Stimulated activated CD4-positive, alpha-beta T cell treated with anti-CD3 and anti-CD28 coated beads, Interleukin-12 subunit alpha, Interleukin-12 subunit beta, amount 100 ng/mL, for 48 hours (primary cell): ENCODE measurements at regions not wholly inside any gene's neighbourhood (a gene's known extent, or its start where the extent isn't known, plus 50 kb on each side); places are given as distances from the start of the nearest gene placed in this dataset.

Source experiments
- DNase-seq, 3 donors: peaks; one replicate each; pipeline ENCODE4 v3.0.0-alpha.2; 2020; ENCODE audit warnings: low read depth in 2 of 3, low spot score in 1 of 3

DNA sequence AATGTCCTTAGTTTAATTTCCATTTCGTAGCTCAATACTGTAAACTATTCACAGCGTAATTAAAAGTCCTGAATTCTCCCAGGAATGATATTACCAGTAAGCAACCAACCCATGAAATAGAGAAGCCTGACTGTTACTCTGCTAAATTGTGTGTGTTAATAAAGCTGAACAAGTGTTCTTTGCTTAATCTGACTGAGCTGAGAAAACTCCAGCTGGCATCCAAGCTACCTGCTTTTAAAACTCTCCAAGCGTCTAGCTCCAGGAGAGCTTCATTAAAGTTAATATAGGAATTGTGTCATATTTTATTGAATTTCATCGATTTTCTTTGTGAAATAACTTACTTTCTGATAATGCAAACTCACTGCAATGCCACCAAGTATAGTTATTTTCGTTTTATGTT, 524.4 kb downstream of the SLC16A7 start:
- DNase-seq: no peak

DNA sequence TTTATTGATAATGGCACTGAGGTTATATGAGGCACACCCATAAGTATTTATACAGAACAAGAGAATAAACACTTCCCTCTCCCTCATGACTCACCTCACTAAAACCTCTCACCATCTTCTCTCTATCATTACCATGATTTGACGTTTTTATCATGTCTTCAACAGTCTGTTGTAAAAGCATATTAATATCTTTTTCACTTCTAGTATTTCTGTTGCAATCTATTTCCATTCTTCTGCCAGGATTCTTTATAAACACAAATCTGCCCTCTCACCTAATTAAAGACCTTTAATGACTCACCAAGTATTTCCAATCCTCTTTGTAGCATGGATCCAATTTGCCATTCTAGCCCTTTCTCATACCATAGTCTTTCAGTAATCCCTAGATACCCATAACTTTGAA, 527.7 kb downstream of the SLC16A7 start:
- no peak for DNase-seq

DNA sequence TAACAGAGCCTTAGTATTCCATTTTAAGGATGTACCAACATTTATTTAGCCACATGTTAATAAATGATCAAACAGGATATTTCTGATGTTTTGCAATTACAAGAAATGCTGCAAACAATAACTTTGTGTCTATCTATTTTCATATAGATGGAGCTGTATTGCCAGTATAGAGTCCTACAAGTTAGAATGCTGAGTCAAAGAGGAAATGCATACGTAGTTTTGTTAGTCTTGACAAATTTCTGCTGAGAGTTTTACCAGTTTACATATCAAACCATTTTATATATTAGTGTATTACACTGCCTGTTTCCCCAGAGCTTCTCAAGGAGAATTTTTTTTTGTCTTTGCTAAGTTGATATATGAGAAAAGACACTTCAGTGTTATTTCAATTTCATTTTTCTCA, 541.7 kb downstream of the SLC16A7 start:
- DNase-seq: no peak

DNA sequence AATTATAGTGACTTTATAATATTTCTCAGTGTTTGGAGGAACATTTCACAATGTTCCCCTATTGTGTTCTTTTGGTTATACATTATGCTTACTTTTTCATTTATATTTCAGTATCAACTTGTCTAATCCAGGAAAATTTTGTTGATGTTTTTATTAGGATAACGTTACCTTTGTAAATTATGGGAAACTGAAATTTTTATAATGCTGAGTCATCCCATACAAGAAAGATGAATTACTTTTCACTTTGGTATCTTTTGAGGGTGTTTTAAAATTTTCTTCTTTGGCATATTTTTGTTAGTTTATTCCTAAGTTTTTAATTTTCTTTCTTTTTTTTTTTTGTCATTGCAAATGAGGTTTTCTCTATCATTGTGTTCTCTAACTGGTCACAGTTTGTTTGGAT, 542.7 kb downstream of the SLC16A7 start:
- DNase-seq: no peak

DNA sequence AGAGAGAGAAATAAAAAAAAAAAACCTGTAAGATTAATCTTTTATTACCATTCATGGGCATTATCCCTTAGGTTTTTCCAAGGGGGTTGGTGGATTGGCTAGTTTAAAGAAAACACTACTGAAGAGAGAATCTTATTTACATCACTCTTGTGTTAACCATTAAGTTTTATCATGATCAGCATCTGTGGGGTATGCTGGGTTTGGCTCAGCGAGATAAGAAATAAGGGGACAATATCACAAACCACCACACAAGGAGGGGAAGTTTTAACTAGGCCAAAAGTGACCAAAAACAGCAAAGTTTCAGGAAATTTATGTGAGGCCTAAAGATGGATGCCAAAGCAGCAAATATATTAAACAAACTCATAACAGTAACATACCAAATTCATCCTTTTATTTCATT, 548.6 kb downstream of the SLC16A7 start:
- no peak for DNase-seq

DNA sequence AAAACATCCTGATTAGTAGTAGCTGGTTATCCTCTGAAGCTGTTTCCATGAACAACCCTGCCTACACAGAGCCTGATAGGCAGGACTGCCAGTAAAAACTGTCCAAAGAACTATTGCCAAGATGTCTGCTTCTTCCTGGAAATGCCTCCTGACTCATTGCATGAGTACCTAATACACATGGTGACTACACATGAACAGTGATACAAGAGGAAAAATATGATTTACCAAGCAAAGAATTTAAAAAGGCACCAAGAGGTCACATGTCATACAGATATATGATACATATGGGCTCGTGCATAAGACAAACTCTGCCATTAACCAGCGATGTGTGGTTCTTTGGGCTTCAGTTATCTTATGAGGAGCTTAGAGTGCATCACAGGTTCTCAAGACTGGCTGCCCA, 552.3 kb downstream of the SLC16A7 start:
- DNase-seq: no peak

DNA sequence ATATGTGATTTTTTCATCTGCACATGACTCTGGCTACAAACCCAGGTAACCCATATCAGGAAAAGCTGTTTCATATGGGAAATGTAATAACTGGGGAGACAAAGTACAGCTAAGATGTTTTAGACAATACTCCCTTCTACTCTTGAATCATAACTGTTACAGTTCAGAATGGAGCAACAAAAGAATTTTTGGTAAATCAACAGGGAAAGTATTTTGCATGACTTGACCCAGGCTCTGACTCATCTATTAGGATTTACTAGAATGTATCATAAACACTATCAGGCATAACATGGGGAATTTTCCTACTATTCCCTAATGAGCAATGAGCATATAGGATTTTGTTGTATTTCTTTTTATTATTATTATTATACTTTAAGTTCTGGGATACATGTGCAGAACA, 553.0 kb downstream of the SLC16A7 start:
- no peak for DNase-seq

DNA sequence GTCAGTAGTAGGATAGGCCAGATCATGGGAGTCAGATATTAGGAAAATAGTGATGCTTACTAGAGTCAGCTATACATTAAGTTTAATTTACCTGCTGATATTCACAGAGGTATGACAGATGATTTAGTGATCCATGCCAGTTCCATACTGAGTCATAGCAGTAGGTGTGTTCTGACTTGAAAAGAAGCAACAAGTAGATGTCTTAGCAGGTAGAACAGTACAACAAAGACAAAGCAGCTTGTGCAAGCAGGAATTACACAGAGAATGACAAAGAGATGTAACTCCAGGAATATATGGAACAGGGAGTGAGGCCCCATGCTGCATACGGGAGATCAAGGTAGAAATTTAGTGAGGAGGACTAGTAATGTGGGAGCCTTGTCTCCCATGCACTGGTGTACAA, 556.9 kb downstream of the SLC16A7 start:
- DNase-seq: no peak

DNA sequence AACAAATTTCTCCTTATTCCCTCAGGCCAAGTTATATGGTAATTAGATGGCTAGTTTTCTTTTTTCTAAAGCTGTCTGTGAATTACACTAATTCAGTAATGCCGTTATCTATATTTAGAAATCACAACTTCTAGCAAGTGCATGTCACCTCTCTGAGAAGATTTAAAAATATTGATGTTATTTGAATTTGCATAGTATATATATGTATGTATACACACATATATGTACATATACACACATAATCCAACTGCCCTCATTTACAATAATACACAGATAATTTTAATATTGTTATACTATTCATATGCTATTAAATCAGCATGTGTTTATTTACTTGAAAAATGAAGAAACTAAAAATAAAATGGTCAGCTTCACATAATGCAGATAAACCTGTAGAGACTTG, 563.9 kb downstream of the SLC16A7 start:
- no peak for DNase-seq

DNA sequence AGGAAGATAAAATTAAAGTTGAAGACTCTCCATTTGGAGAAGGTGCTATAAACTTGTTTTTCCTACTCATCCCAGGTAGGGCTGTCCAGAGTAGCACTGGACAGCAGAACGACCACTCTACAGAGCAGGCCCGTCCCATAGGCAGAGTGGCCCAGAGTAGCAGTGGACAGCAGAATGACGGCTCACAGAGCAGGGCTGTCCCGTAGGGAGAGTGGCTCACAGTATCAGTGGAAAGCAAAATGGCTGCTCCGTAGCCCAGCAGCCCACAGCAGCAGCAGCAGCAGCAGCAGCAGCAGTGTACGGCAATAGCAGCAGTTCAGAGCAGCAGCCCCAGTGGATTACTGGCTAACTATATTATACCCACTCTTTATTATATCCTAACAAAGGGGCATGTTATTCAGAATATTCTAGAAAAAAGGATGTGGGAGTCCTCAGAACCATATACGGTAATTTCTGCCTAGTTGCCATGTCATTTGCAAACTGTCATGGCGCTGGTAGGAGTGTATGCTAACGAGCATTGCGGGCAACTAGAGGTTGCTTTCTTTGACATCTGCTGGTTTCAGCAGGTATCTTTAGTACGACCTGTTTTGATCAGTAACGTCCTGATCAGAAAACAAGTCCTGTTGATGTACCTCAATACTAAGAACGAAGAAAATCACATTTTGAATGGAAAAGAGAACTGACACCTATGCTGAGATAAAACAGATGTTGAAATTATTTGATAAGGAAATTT, 567.3 kb downstream of the SLC16A7 start:
- no peak for DNase-seq

DNA sequence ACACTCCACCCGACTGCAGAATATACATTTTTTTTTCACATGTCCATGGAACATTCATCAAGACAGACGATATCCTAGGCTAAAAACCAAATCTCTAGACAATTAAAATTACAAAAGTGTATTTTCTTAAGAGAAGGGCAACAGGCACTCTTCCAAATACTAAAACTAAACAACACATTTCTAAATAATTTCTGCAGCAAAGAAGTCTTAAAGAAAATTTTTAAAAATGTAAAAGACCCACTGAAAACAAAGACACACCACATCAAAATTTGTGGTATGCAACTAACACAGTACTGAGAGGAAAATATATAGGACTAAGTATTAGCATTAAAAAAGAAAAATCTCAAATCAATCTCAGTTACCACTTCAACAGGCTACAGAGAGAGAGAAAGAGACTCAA, 570.0 kb downstream of the SLC16A7 start:
- DNase-seq: no peak

DNA sequence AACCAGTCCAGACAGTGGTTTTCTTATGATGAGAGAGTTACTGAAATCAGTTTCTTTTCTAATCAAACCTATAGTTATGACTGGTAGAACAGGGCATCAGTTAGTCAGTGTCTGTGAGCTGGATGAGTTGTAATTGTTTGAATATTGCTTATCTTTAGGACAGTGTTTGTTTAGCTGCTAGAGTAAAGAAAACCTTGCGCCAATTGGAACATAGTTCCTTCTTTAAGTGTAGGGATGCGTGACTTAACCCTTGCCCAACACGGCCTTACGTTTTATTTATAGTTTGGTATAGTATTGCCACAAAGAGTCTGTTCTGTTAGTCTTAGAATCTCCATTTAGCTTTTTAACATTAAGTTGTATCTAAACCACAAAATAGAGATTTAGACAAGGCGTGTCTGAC, 572.6 kb downstream of the SLC16A7 start:
- no peak for DNase-seq

DNA sequence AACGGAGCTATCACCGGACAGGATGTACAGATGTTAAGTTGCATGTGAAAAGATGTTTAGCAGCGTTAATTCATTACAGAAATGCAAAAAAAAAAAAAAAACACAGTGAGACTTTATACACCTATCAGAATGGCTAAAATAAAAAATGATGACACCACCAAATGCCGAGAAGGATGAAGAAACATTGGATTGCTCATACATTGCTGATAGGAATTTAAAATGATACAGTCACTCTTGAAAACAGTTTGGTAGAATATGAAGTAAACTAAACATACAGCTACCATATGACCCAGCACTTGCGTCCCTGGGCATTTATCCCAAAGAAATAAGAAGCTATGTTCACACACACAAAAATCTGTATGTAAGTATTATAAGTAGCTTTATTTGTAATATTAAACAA, 574.1 kb downstream of the SLC16A7 start:
- DNase-seq: no peak

DNA sequence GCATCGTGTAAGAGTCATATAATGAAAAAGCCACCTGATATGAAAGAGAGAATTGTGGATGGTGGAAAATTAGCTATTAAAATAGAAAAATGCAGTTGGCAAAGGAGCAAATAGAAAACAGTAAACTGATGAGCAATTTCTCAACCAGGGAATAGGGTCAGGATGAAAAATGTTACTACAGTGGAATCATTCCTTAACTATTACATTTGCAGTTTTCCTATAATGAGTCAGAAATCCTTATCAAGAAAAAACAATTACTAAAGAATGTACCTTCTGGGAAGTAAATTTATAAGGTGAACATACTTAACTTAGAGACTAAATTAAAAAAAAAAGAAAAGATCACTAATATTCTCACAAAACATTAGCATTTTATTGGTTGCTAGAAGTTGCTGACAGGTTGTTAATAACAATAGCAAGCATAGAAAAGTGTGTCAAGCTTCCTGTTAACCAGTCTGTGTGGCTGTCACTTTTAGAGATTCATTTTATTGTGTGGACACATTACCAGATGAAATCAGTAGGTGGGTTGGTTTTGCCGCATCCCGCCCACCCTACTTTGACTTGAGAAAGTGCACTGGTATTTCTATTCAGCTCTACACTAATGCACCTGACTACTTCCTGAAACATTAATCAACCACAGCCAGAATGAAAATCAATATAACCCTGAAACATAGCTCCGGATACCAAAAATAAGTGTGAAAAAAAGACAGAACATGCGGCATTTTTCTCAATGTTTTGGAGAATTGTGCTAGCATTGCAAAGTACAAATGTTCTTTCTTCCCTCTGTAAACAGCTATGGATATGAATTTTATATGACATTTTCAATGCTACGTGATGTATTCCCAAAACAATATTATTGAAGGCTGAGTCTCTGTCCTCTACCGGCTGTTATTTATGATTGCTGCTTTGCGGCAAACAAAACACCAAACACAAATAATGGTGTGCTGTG, 576.7 kb downstream of the SLC16A7 start:
- DNase-seq: no peak

DNA sequence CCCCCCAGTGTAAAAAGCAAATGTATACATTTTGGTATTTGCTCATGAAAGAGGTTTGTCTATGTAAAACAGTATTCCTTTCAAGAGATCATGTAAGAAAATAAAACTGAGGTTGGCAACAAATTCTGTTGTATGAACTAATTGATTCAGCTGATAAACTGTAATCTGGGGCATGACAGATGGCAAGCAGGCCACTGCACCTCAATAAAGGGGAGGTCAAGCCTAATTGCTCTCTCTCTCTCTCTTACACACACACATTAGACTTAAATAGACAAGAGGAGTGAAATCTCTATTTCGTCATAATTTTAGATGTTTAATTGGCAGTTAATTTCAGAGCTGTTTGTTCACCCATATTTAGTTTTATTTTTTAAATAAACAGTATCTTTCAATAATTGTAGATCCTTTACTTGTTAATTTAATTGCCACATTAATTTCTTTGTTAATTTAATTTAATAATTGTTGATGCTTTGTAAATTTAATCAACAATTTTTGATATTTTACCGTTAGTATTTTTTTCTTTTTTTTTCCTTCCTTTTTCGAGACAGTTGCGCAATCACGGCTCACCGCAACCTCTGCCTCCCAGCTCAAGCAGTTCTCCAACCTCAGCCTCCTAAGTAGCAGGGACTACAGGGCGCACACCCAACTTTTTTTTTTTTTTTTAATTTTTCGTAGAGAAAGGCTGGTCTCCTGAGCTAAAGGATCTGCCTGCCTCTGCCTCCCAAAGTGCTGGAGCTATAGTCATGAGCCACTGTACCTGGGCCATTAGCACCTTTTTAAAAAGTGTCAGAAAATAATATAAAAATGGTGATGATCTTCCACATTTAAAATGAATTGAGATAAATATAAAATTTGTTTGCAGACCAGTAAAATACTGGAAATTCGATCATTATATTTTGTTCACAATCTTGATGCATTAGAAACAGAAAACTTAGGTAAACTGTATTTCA, 577.7 kb downstream of the SLC16A7 start:
- no peak for DNase-seq

DNA sequence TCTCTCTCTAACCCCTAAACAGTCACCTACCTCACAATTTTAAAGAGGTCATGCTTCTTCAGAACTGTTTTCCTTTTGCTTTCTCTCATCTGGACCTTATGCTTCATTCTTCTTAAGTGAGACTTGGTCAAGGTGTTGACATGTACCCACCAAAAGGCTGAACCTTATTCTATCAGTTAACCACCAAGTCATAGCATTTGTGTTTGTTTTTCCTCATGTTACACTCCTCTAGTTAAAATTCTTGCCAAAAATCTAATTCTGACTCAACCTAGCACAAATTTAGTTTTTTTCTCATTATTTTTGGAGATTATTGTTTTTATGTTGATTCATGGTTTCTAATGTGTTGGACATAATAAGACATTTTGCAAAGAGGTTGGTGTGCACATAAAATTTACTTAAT, 578.6 kb downstream of the SLC16A7 start:
- DNase-seq: no peak

DNA sequence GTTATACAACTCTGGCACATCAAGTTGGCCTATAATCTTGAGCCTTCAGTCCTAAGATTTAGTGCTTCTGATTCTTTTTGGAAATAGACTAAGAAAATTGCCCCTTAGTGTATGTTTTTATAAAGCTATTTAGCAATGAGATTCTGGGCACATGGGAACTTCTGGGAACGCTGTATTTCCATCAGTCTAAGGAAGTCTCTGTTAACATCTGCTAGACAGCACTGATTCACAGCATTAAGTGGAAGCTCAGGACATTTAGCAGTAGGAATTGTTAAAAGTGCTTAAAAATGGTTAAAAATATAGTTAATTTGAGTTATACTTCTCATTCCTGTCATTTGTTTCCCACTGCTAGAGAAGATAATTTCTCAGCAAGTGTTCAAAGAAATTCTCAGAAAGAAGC, 579.1 kb downstream of the SLC16A7 start:
- no peak for DNase-seq

DNA sequence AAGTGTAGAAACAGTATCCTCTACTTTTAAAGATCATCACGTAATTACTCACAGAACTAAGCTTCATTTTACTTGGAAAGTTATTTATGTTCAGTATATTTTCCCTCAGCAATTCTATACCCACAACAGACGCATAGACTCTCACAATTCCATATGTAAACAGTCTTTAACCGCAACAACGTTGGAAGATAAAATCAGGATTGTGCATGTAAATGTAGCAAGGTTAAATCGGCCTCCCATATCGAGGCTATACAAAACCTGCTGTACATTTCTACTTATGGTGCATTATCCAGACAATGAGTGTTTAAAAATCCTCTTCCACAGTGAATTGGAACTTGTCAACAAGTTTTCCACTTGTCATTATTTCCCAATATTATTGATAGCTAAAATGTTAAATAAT, 581.1 kb downstream of the SLC16A7 start:
- no peak for DNase-seq

DNA sequence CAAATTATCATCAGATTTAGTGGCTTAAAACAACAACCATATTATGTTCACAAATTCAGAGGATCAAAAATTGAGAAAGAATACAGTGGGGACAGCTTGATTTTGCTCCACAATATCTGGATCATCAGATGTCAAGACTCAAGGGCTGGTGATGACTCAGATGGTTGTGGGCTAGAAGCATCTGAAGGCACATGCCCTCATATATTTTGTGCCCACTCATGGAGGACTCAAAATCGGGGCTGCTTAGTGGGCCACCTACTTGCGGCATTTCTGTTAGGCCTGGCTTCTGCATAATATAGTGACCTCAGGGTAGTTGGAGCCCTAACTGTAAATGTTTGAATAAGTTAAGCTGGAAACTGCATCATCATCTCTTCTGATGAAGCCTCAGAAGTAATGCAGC, 584.5 kb downstream of the SLC16A7 start:
- no peak for DNase-seq

DNA sequence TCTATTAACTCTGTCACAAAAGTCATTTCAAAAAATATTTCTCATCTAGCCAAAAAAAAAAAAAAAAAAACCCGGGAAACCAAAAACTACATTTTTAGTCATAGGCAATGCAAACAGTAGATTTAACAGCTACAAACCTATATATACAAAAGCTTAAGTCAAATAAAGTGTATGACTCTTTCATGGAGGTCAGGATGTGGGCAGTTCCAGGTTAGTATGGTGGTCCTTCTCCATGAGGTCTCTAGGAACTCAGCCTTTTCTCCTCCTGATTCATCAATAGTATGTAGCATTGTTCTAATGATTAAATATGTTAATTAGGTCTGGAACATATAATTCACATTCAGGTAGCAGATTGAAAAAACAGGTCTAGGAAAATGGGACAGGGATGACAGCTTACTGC, 586.5 kb downstream of the SLC16A7 start:
- no peak for DNase-seq

DNA sequence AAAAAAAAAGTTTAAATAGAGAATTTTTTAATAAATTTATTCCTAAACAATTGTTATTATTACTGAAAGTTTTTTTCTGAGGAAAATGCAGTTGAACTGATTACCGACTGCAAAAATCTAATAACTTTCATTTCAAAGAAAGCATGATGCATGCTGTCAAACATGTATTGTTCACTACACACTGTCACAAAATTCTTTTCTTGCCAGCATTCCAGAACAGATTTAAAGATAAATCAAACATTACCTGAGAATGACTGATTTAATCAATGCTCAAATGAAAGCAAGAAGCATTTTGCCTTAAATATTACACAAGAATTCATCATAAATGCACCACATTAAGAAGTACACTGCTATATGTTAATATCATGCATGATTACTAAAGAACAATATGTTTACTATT, 588.3 kb downstream of the SLC16A7 start:
- no peak for DNase-seq
